Inferior parietal cortex (tissue), 1 donor: ENCODE measurements at regions not wholly inside any gene's neighbourhood (a gene's known extent, or its start where the extent isn't known, plus 50 kb on each side); places are given as distances from the start of the nearest gene placed in this dataset.
"Not testable (repeated sequence)": the region's sequence is repeated elsewhere in the genome, so short reads cannot be mapped to it uniquely, and the experiment has no call there.

Experiments used
- DNase-seq: peaks from one replicate; pipeline ENCODE4 v3.0.0-alpha.2; 2016; ENCODE audit errors: extremely low spot score

GRCh38 chr4:189504220-189504619 is 436.5 kb upstream of the FRG1 start:
- no peak for DNase-seq

DNA sequence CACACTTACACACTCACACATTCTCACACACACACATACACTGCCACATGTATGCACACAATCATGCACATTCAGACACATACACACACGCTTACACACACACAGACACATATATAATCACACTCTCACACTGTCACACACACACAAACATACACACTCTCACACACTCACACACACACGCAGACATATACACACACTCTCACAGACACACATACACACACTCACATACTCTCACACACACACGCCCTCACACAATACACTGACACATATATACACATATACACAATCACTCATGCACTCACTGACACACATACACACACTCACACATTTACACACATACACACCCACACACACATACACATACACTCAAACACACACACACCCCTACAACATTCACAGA is 435.3 kb upstream of the FRG1 start:
- DNase-seq, result no peak

GRCh38 chr4:189506080-189506479 is 434.6 kb upstream of the FRG1 start:
- no peak for DNase-seq

DNA sequence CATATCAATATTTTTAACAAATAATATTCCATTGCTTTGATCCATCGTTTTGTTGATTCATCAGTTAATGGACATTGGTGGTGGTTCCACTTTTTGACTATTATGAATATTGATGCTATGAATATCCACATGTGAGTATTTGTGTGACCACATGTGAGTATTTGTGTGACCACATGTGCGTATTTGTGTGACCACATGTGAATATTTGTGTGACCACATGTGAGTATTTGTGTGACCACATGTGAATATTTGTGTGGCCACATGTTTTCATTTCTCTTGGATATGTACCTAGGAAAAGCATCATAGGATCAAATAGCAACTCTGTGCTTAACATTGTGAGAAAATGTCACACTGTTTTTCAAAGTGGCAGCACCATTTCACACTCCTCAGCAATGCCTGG is 433.6 kb upstream of the FRG1 start:
- DNase-seq, result no peak

- no peak for DNase-seq
Measured at GRCh38 chr4:189510601-189511000, 430.1 kb upstream of the FRG1 start.

DNA sequence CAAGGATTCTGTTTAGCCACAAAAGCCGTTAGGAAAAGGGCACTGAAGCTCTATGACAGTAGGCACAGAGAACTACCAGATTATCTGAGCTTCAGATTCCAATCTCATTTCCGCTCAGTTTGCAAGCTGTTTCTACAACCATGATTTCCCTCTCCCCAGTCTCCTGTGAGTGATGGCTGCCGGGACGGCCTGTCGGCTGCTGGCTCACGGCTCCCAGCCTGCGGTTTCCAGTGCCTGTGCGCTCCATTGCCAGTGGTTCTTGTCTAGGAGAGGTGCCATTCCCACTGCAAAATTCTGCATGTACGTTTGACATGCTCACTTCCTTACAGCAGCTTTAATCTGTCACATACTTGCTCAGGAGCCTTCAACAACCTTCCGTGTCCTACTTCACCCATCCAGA is 429.1 kb upstream of the FRG1 start:
- DNase-seq, result no peak

GRCh38 chr4:189513421-189513820 is 427.3 kb upstream of the FRG1 start:
- DNase-seq, result no peak

DNA sequence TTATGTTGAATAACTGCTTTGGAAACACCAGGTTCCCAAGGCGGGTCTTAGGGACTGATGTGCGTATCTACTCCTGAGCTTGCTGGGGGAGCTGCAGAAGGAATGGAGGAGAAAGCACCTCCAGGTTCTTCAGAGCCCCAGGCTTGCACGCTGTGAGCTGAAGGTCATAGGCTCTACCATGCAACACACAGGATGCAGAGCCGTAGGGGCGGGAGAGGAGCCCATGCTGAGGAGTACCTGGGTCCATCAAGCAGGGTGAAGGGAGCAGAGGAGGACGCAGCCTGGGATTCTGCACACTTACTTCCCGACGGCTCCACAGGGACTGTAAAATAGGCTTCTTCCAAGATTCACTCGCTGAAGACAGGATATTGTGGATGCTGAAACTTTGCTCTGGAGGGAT is 426.5 kb upstream of the FRG1 start:
- DNase-seq, result no peak

DNA sequence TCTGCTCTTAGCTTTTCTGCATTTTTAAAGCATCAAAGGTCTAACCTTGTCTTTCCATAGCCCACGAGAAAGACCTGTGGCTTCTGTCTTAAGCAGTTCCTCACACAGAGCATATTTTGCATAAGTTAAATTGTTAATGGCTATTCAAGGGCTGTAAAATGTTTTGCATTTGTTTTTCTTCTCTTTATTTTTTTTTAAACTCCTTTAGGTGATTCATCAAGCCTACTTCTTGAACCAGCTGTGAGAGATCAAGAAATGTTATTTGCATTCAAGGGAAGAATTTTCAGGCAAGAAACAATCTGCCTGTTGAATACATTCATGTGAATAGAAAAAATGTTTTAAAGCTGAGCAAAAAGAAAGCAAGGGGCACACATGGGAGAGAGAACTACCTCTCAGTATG is 423.8 kb upstream of the FRG1 start:
- DNase-seq, result no peak

DNA sequence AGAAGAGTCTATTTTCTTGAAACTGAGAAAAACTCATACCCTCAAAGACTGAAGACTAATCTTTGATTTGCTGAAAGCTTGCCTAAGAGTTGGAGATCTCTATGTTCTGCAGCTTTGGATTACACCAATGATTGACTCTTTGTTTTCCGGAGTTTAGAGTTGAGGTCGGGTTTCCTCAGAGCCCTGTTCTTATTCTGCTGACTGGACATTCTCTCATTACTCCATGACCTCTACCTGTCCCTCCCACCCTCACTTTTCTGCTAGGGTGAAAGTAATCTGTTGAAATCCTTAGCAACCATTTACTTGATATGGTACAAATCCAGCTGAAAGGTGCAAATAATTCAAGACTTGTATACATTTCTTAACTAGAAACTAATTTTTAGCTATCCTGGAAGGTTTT is 421.5 kb upstream of the FRG1 start:
- DNase-seq, result no peak

- no peak for DNase-seq
Measured at GRCh38 chr4:189525304-189525703, 415.4 kb upstream of the FRG1 start.

DNA sequence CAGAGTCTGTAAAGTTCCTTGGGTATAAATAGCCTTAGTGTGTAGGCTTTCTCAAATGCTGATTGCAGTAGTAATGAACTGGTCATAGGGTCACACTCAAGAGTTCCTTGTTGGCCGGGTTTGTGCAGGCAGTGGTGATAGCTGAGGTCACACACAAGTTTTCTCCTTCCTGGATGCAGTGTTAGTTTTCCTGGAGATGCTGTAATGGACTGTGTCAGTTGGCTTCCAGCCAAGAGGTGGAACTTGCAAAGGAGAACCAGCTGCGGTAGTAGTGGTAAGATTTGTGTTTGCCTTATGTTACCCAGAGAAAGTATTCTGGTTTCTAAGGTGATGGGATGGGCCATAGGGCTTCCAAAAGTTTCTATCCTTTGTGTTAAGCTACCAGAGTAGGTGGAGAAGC is 409.8 kb upstream of the FRG1 start:
- DNase-seq, result no peak

DNA sequence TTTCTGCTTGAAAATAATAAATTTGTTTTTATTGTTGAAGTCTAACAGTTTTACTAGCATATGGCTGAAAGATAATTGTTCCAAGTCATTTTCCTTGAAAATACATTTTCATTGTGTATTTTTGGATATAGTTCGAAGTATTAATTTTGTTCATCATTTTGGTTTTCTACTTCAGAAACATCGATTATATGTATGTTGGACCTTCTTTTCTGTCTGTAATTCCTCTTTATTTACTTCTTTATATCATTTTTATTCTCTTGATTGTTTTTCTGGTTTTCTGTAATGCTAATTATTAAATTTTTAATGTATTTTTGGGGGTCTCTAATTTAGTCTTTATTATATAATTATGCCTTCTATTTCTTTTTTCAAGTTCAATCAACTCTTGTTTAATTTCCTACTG is 407.1 kb upstream of the FRG1 start:
- no peak for DNase-seq

- no peak for DNase-seq
Measured at GRCh38 chr4:189547559-189547958, 393.1 kb upstream of the FRG1 start.

GRCh38 chr4:189548484-189549125 is 392.1 kb upstream of the FRG1 start:
- no peak for DNase-seq

DNA sequence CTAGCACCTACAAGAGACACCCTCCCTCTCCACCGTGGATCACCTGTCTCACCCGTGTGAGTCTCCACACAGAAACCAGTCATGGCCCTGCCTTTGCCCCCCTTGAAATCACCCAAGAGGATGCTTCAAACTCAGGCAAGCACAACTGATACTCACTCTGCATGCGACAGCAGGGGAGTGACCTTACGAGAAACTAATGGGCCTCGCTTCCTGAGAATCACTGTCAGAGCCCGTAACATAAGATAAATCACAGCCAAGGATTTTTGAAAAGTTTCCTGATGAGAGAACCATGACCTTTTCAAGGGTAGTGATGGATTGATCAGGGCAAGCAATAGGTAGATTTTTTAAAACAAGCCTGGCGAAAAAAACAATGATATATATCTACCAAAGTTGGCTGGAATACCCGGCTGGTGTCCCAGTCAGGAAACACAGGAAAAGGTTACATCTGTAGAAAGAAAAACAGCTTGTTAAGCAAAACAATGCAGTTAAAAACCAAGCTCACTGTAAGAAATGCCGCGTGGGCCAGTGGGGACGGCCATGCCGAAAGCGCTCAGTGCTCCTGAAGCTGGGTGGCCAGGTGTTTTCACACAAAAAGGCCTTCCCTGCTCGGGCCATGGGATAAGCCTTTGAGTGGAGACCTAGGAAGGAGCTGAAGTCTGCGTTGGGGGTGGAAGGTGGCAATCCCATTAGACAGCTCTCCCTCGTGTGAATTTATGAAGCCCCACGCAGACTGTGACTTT is 388.6 kb upstream of the FRG1 start:
- DNase-seq, result not testable (repeated sequence)

GRCh38 chr4:189560605-189561004 is 380.1 kb upstream of the FRG1 start:
- not testable (repeated sequence) for DNase-seq

GRCh38 chr4:189563751-189564150 is 376.9 kb upstream of the FRG1 start:
- DNase-seq, result not testable (repeated sequence)

DNA sequence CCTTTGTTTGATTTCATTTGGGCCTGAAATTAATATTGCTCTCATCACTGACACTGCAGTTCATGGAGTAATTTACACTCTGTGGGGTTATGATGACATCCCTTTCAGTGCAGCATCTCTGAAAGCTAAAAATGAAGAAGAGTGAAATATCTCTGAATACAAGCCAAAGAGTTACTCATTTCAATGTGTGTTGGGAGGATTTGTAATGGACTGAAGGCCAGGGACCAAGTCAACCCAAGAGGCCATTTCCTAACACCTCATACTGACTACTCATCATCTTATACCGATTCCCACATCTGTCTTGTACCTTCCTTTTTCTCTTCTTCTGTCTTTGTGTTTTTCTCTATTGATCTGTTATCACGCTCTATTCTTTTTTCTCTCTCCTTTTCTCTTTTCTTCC is 374.4 kb upstream of the FRG1 start:
- DNase-seq, result not testable (repeated sequence)

DNA sequence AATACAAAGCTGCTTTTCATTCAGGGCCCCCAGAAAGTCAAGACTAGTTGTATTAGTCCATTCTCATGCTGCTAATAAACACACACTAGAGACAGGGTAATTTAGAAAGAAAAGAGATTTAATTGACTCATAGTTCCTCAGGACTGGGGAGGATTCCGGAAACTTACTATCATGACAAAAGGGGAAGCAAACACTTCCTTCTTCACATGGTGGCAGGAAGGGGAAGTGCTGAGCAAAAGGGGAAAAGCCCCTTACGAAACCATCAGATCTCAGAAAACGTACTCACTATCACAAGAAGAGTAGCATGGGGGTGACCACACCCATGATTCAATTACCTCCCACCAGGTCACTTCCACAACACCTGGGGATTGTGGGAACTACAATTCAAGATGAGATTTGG is 373.8 kb upstream of the FRG1 start:
- DNase-seq, result not testable (repeated sequence)

DNA sequence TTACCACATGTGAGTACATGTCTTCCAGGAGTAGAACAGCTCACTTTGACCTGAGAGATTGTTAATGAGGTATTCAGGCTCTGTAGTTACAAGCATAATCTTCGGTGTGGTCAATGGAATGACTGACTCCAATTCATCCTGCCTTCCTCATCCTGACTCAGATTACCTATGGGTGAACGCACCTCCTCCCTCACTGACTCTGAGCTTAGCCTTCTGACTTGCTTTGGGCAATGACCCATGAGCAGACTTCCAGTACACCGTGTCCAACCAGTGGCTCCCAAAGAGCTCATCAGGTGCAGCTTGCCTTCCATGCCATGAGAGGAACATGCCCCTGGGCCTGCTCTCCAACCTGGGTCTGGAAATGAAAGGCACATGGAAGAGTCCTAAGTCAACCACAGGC is 361.0 kb upstream of the FRG1 start:
- not testable (repeated sequence) for DNase-seq

DNA sequence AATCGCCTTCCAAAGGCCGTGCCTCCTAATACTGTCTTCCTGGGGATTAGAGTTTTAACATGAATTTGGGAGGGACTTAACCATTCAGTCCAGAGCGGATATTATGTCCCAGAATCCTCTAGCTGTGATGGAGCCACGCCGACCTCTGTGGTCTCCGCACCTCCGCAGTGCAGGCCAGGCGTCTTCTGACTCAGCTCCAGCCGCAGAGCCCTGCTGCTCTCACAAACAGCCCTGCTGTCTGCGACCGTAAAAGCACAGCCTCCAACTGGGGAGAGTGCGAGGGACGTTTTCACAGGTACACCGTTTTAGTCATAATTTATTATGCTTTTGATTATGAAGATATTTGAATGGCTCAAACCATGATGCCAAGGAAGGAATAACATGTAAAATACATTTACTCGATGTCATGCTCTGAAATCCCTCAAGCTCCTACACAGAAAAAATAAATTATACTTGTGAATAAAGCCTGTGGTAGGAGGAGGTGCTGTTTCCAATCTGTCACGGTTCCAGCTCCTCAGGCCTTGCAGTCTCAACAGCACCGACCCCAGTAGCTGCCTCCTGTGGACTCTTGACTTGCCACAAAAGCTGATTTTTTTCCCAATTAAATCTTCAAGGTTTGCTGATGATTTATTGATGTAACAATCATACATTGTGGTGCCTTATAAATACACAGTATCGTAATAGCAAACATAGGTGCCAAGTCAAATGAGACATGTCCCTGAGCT is 353.6 kb upstream of the FRG1 start:
- DNase-seq, result not testable (repeated sequence)

DNA sequence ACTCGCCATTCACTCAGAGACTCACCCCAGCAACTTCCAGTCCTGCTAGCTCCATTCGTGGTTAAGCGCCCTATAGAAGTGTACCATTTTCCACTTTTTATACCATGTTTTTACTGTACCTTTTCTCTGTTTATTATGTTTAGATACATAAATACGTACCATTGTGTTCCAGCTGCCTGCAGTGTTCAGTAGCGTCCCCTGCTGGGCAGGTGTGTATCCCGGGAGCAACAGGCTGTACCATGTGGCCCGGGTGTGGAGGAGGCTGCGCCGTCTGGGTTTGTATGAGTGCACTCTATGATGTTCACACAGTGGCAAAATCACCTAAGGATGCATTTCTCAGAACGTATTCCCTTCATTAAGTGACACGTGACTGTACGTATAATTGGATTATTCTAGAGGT is 351.5 kb upstream of the FRG1 start:
- not testable (repeated sequence) for DNase-seq
